CD8-positive, alpha-beta memory T cell (primary cell): ENCODE measurements at regions not wholly inside any gene's neighbourhood (a gene's known extent, or its start where the extent isn't known, plus 50 kb on each side); places are given as distances from the start of the nearest gene placed in this dataset.
"Not testable (repeated sequence)": the region's sequence is repeated elsewhere in the genome, so short reads cannot be mapped to it uniquely, and the experiment has no call there.

Source experiments
- CTCF ChIA-PET: fragments of 350-600 bp; sonication (Branson Sonifier 250); formaldehyde crosslinking; loops from one replicate; lab custom pipeline; 2021; ENCODE audit warnings: antibody characterized with exemption; lab: Charles Lee
- POLR2A ChIA-PET: fragments of 350-600 bp; sonication (Branson Sonifier 250); formaldehyde crosslinking; loops from one replicate; lab custom pipeline; 2021; ENCODE audit warnings: antibody characterized with exemption; lab: Charles Lee
- DNase-seq, 5 donors: peaks; one replicate each; pipeline versions ENCODE4 v3.0.0 to v3.0.0-alpha.2; 2020 to 2022; ENCODE audit warnings: mixed read lengths in 1 of 5
- H3K27ac ChIP-seq: one replicate; pipeline ENCODE4 v1.7.0; 2013; ENCODE audit warnings: low read depth, mild to moderate bottlenecking, low read length, moderate library complexity
- H3K27me3 ChIP-seq: 2 replicates; pipeline ENCODE4 v1.7.0; 2013; ENCODE audit warnings: low read length, mild to moderate bottlenecking; ENCODE audit not compliant: insufficient read depth, poor library complexity, severe bottlenecking
- H3K36me3 ChIP-seq: 2 replicates; pipeline ENCODE4 v1.7.0; 2013; ENCODE audit warnings: mild to moderate bottlenecking, low read length, moderate library complexity; ENCODE audit not compliant: insufficient read depth
- H3K4me1 ChIP-seq: 2 replicates; pipeline ENCODE4 v1.7.0; 2013; ENCODE audit warnings: mild to moderate bottlenecking, low read length, moderate library complexity; ENCODE audit not compliant: insufficient read depth
- H3K4me3 ChIP-seq: 2 replicates; pipeline ENCODE4 v1.7.0; 2013; ENCODE audit warnings: mild to moderate bottlenecking, low read length
- H3K9me3 ChIP-seq: 2 replicates; pipeline ENCODE4 v1.7.0; 2013; ENCODE audit warnings: mild to moderate bottlenecking, low read length
- H3K27ac Mint-ChIP-seq, 8 donors: one replicate each; pipeline ENCODE4 v1.8.0; 2020 to 2021; ENCODE audit warnings: mixed read lengths in 8 of 8, mild to moderate bottlenecking in 6 of 8, inconsistent platforms in 3 of 8, moderate library complexity in 3 of 8
- H3K27me3 Mint-ChIP-seq, 2 donors: one replicate each; pipeline ENCODE4 v1.8.0; 2020 to 2021; ENCODE audit warnings: mixed read lengths in 2 of 2, mild to moderate bottlenecking in 1 of 2, moderate library complexity in 1 of 2
- H3K36me3 Mint-ChIP-seq, 3 donors: one replicate each; pipeline ENCODE4 v1.8.0; 2020 to 2021; ENCODE audit warnings: mixed read lengths in 3 of 3, inconsistent platforms in 1 of 3, mild to moderate bottlenecking in 1 of 3
- H3K4me1 Mint-ChIP-seq, 3 donors: one replicate each; pipeline ENCODE4 v1.8.0; 2020 to 2021; ENCODE audit warnings: mixed read lengths in 3 of 3, inconsistent platforms in 1 of 3, mild to moderate bottlenecking in 1 of 3
- H3K4me3 Mint-ChIP-seq, 7 donors: one replicate each; pipeline ENCODE4 v1.8.0; 2020 to 2021; ENCODE audit warnings: mixed read lengths in 7 of 7, mild to moderate bottlenecking in 6 of 7, moderate library complexity in 4 of 7, inconsistent platforms in 2 of 7
- H3K9me3 Mint-ChIP-seq, 5 donors: one replicate each; pipeline ENCODE4 v1.8.0; 2020 to 2022; ENCODE audit warnings: mixed read lengths in 5 of 5, mild to moderate bottlenecking in 3 of 5, moderate library complexity in 2 of 5, inconsistent platforms in 1 of 5

- Histone ChIP-seq H3K27ac (no peak overlapping the region), H3K27me3 (no peaks in the 10 kb centered on the region), H3K9me3 (no peaks in the 10 kb centered on the region), H3K36me3 (no peaks in the 10 kb centered on the region), H3K4me1 (no peaks in the 10 kb centered on the region), H3K4me3 (no peak overlapping the region)
- H3K36me3 Mint-ChIP-seq = no peaks in the 10 kb centered on the region
- CTCF ChIA-PET = interaction anchor here (1.3 kb wide), 1 partner anchor 12 kb away, joined by 3 read pairs; no protein-coding TSS in a partner anchor
- no peaks in the 10 kb centered on the region for H3K27me3 Mint-ChIP-seq
- peaks cover 3 to 42% (median 15%) of the 10 kb centered on the region in 5 donors for H3K9me3 Mint-ChIP-seq
- no peak overlapping the region for H3K27ac Mint-ChIP-seq
- H3K4me1 Mint-ChIP-seq = no peaks in the 10 kb centered on the region
- no peak overlapping the region for H3K4me3 Mint-ChIP-seq
- DNase-seq = no peak
- POLR2A ChIA-PET = no interaction called here
Measured at GRCh38 chr11:39768214-39768613, 1691.2 kb downstream of the LRRC4C start.

GRCh38 chr11:39745401-39745800 lies 1714.1 kb downstream of the LRRC4C start:
- Histone ChIP-seq H3K27me3 (no peaks in the 10 kb centered on the region), H3K4me1 (no peaks in the 10 kb centered on the region), H3K4me3 (no peak overlapping the region), H3K36me3 (no peaks in the 10 kb centered on the region), H3K27ac (no peak overlapping the region), H3K9me3 (no peaks in the 10 kb centered on the region)
- Mint-ChIP-seq H3K27ac (no peak overlapping the region), H3K4me3 (no peak overlapping the region), H3K9me3 (peaks cover 13 to 33% (median 22%) of the 10 kb centered on the region in 5 donors), H3K27me3 (no peaks in the 10 kb centered on the region), H3K36me3 (no peaks in the 10 kb centered on the region), H3K4me1 (no peaks in the 10 kb centered on the region)
- CTCF ChIA-PET = no interaction called here
- POLR2A ChIA-PET = no interaction called here
- no peak for DNase-seq

GRCh38 chr11:39741066-39741465 lies 1718.4 kb downstream of the LRRC4C start:
- Mint-ChIP-seq H3K4me1 (no peaks in the 10 kb centered on the region), H3K27me3 (no peaks in the 10 kb centered on the region), H3K9me3 (peaks cover 13 to 18% (median 17%) of the 10 kb centered on the region in 5 donors), H3K36me3 (no peaks in the 10 kb centered on the region), H3K4me3 (no peak overlapping the region), H3K27ac (no peak overlapping the region)
- Histone ChIP-seq H3K36me3 (no peaks in the 10 kb centered on the region), H3K27ac (no peak overlapping the region), H3K4me1 (no peaks in the 10 kb centered on the region), H3K27me3 (no peaks in the 10 kb centered on the region), H3K9me3 (no peaks in the 10 kb centered on the region), H3K4me3 (no peak overlapping the region)
- ChIA-PET POLR2A (no interaction called here), CTCF (no interaction called here)
- DNase-seq = no peak

- H3K27ac ChIP-seq, H3K4me3 ChIP-seq, H3K27me3 Mint-ChIP-seq, H3K27ac Mint-ChIP-seq, H3K27me3 ChIP-seq, DNase-seq, POLR2A ChIA-PET, H3K36me3 Mint-ChIP-seq, H3K4me3 Mint-ChIP-seq, H3K4me1 Mint-ChIP-seq, H3K36me3 ChIP-seq, H3K9me3 ChIP-seq, CTCF ChIA-PET, H3K4me1 ChIP-seq: not testable (repeated sequence)
- H3K9me3 Mint-ChIP-seq = peaks cover 5 to 27% (median 12%) of the 10 kb centered on the region in 5 donors
Measured at GRCh38 chr11:39736351-39736750, 1723.1 kb downstream of the LRRC4C start.

DNA sequence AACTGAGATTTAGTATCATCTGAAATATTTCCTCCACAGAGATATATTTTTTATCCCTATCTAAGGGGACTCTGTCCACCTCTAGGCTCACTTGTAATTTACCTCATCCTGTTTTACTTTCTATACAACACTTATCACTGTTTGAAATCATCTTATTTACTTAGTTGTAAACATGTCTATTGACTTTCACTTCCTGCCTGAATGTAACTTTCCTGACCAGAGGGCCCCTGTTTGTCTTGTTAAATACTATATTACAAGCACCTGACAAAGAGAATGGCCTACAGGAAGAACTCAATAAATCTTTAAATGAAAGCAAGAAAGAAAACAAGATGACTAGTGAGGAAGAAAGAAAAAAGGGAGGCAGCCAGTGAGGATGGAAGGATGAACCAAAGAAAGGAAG lies 1727.5 kb downstream of the LRRC4C start:
- no peak overlapping the region for H3K4me3 ChIP-seq
- H3K36me3 ChIP-seq = no peaks in the 10 kb centered on the region
- H3K4me3 Mint-ChIP-seq = no peak overlapping the region
- CTCF ChIA-PET = no interaction called here
- no peaks in the 10 kb centered on the region for H3K4me1 ChIP-seq
- peaks cover 3 to 39% (median 18%) of the 10 kb centered on the region in 5 donors for H3K9me3 Mint-ChIP-seq
- H3K9me3 ChIP-seq = no peaks in the 10 kb centered on the region
- no peak for DNase-seq
- no peak overlapping the region for H3K27ac Mint-ChIP-seq
- H3K27ac ChIP-seq = no peak overlapping the region
- H3K36me3 Mint-ChIP-seq = peaks cover 0 to 3% (median 0%) of the 10 kb centered on the region in 3 donors
- no peaks in the 10 kb centered on the region for H3K4me1 Mint-ChIP-seq
- H3K27me3 Mint-ChIP-seq = no peaks in the 10 kb centered on the region
- H3K27me3 ChIP-seq = no peaks in the 10 kb centered on the region
- POLR2A ChIA-PET = no interaction called here

DNA sequence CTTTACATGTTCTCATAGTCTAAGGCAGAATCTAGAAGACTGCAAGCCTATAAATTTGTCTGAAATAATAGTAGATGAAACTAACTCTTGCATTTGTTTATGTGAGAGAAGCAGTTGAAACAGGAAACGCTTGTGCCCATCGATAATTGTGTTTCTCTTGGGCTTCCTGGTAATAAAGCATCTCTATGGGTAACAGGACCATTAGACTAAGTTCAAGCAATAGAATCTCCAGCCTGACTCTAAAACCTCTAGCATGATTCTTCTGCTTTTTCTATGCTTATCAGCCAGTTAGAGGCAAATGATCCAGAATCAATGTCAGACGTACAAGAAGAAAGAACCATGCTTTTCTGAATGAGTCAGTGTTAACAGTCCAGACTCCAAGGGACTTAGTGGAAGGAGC lies 1734.4 kb downstream of the LRRC4C start:
- Mint-ChIP-seq H3K27ac (no peak overlapping the region), H3K36me3 (peaks cover 0 to 3% (median 0%) of the 10 kb centered on the region in 3 donors), H3K27me3 (no peaks in the 10 kb centered on the region), H3K4me1 (no peaks in the 10 kb centered on the region), H3K9me3 (peaks cover 5 to 37% (median 8%) of the 10 kb centered on the region in 5 donors), H3K4me3 (no peak overlapping the region)
- Histone ChIP-seq H3K36me3 (no peaks in the 10 kb centered on the region), H3K27ac (no peak overlapping the region), H3K4me3 (no peak overlapping the region), H3K9me3 (no peaks in the 10 kb centered on the region), H3K4me1 (no peaks in the 10 kb centered on the region), H3K27me3 (no peaks in the 10 kb centered on the region)
- CTCF ChIA-PET = no interaction called here
- POLR2A ChIA-PET = no interaction called here
- DNase-seq = no peak

GRCh38 chr11:39724404-39724803 lies 1735.0 kb downstream of the LRRC4C start:
- Histone ChIP-seq H3K27ac (no peak overlapping the region), H3K36me3 (no peaks in the 10 kb centered on the region), H3K4me3 (no peak overlapping the region), H3K4me1 (no peaks in the 10 kb centered on the region), H3K9me3 (no peaks in the 10 kb centered on the region), H3K27me3 (no peaks in the 10 kb centered on the region)
- ChIA-PET CTCF (no interaction called here), POLR2A (no interaction called here)
- no peak overlapping the region for H3K27ac Mint-ChIP-seq
- peaks cover 0 to 3% (median 0%) of the 10 kb centered on the region in 3 donors for H3K36me3 Mint-ChIP-seq
- no peak overlapping the region for H3K4me3 Mint-ChIP-seq
- no peaks in the 10 kb centered on the region for H3K27me3 Mint-ChIP-seq
- H3K4me1 Mint-ChIP-seq = no peaks in the 10 kb centered on the region
- DNase-seq = no peak
- H3K9me3 Mint-ChIP-seq = peaks cover 5 to 35% (median 8%) of the 10 kb centered on the region in 5 donors

DNA sequence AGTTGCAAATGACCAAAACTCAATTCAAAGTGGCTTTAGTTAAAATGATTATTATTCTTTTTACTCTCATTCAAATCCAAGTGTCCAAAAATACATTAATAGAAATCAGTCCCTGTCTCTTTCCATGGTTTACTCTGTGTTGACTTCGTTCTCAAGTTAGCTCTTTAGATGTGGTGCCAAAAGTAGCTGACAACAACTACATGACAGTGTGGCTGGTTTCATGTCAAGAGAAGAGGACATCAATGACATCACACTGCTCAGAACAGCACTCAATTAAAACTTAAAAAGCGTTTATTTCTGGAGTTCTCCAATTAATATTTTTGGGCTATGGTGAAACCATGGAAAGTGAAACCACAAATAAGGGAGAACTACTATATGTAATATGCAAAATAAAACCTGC lies 1746.9 kb downstream of the LRRC4C start:
- Histone ChIP-seq H3K27ac (no peak overlapping the region), H3K36me3 (no peaks in the 10 kb centered on the region), H3K9me3 (no peaks in the 10 kb centered on the region), H3K27me3 (no peaks in the 10 kb centered on the region), H3K4me3 (no peak overlapping the region), H3K4me1 (no peaks in the 10 kb centered on the region)
- Mint-ChIP-seq H3K36me3 (no peaks in the 10 kb centered on the region), H3K27ac (no peak overlapping the region), H3K27me3 (no peaks in the 10 kb centered on the region), H3K4me1 (no peaks in the 10 kb centered on the region), H3K4me3 (no peak overlapping the region), H3K9me3 (peaks cover 13 to 31% (median 21%) of the 10 kb centered on the region in 5 donors)
- no peak for DNase-seq
- CTCF ChIA-PET = no interaction called here
- POLR2A ChIA-PET = no interaction called here

DNA sequence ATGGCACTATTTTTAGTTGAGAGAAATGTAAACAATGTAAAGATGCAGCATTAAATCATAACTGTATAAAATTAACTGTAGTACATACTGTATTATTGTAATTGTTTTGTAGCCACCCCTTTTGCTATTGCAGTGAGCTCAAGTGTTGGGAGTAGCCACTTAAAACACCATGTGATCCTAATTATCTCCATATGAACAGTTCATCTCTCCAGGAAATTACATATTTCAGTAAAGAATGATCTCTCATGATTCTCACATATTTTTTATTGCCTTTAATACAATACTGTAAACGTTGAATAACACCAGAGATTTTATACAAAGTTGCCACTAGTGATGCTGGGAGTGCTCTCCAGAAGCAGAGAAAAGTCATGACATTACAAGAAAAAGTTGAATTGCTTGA lies 1768.6 kb downstream of the LRRC4C start:
- Mint-ChIP-seq H3K27ac (no peak overlapping the region), H3K4me3 (no peak overlapping the region), H3K36me3 (no peaks in the 10 kb centered on the region), H3K4me1 (no peaks in the 10 kb centered on the region), H3K27me3 (no peaks in the 10 kb centered on the region), H3K9me3 (peaks cover 5 to 30% (median 8%) of the 10 kb centered on the region in 5 donors)
- no peaks in the 10 kb centered on the region for H3K4me1 ChIP-seq
- H3K36me3 ChIP-seq = no peaks in the 10 kb centered on the region
- H3K27me3 ChIP-seq = no peaks in the 10 kb centered on the region
- no peak overlapping the region for H3K27ac ChIP-seq
- no peak for DNase-seq
- CTCF ChIA-PET = no interaction called here
- H3K4me3 ChIP-seq = no peak overlapping the region
- POLR2A ChIA-PET = no interaction called here
- no peaks in the 10 kb centered on the region for H3K9me3 ChIP-seq
